ENCODE measurements at regions not wholly inside any gene's neighbourhood (a gene's known extent, or its start where the extent isn't known, plus 50 kb on each side); places are given as distances from the start of the nearest gene placed in this dataset.
"Not testable (repeated sequence)": the region's sequence is repeated elsewhere in the genome, so short reads cannot be mapped to it uniquely, and the experiment has no call there.

GRCh38 chr5:112522891-112523673, 104.0 kb upstream of the EPB41L4A start:
- H3K27me3 Mint-ChIP-seq, H3K9me3 Mint-ChIP-seq: not testable (repeated sequence)
- Mint-ChIP-seq H3K36me3 (peaks cover 14% of the 10 kb centered on the region), H3K4me1 (peaks cover 69 to 90% (median 75%) of the 10 kb centered on the region in 3 donors), H3K27ac (peak overlapping the region; percentile 89 to 94 (median 92)), H3K4me3 (peak overlapping the region; percentile 84 to 94 (median 88))

- peaks cover 12% of the 10 kb centered on the region for H3K36me3 Mint-ChIP-seq
- peaks cover 70 to 90% (median 78%) of the 10 kb centered on the region in 3 donors for H3K4me1 Mint-ChIP-seq
- peak overlapping the region; percentile 84 to 94 (median 88) for H3K4me3 Mint-ChIP-seq
- not testable (repeated sequence) for H3K27me3 Mint-ChIP-seq, H3K9me3 Mint-ChIP-seq
- H3K27ac Mint-ChIP-seq = peak overlapping the region; percentile 89 to 94 (median 92)
These were observed 104.7 kb upstream of the EPB41L4A start for GRCh38 chr5:112523674-112524263.

- H3K4me3 Mint-ChIP-seq = peak overlapping the region; percentile 84 to 94 (median 88)
These were observed 106.1 kb upstream of the EPB41L4A start for GRCh38 chr5:112525217-112525616.

GRCh38 chr5:112528928-112529327, 109.9 kb upstream of the EPB41L4A start:
- H3K4me1 Mint-ChIP-seq = peaks cover 66 to 89% (median 69%) of the 10 kb centered on the region in 3 donors
- no peak overlapping the region for H3K4me3 Mint-ChIP-seq
- H3K27me3 Mint-ChIP-seq = no peaks in the 10 kb centered on the region
- H3K36me3 Mint-ChIP-seq = peaks cover 12% of the 10 kb centered on the region
- H3K9me3 Mint-ChIP-seq = no peaks in the 10 kb centered on the region
- peak overlapping the region; percentile 61 to 85 (median 71) for H3K27ac Mint-ChIP-seq

More at GRCh38 chr5:112525217-112525616, 106.1 kb upstream of the EPB41L4A start:
- Mint-ChIP-seq H3K36me3 (peaks cover 12% of the 10 kb centered on the region), H3K9me3 (peaks cover 0 to 4% (median 2%) of the 10 kb centered on the region in 3 donors), H3K27ac (peak overlapping the region; percentile 17 to 92 (median 89)), H3K27me3 (no peaks in the 10 kb centered on the region), H3K4me1 (peaks cover 69 to 91% (median 75%) of the 10 kb centered on the region in 3 donors)

- H3K27ac Mint-ChIP-seq = peak overlapping the region; percentile 61 to 83 (median 77)
- peak overlapping the region in 2 of 4 donors; percentile 10 to 71 for H3K4me3 Mint-ChIP-seq
- H3K9me3 Mint-ChIP-seq = peaks cover 0 to 1% (median 0%) of the 10 kb centered on the region in 3 donors
- peaks cover 70 to 90% (median 70%) of the 10 kb centered on the region in 3 donors for H3K4me1 Mint-ChIP-seq
- H3K36me3 Mint-ChIP-seq = peaks cover 12% of the 10 kb centered on the region
- H3K27me3 Mint-ChIP-seq = no peaks in the 10 kb centered on the region
These were observed 110.4 kb upstream of the EPB41L4A start for GRCh38 chr5:112529525-112529924.

- no peaks in the 10 kb centered on the region for H3K27me3 Mint-ChIP-seq
- H3K4me1 Mint-ChIP-seq = peaks cover 58 to 74% (median 64%) of the 10 kb centered on the region in 3 donors
- peak overlapping the region; percentile 39 to 91 (median 84) for H3K4me3 Mint-ChIP-seq
- H3K9me3 Mint-ChIP-seq = peaks cover 0 to 3% (median 2%) of the 10 kb centered on the region in 3 donors
- H3K27ac Mint-ChIP-seq = peak overlapping the region; percentile 64 to 96 (median 93)
- H3K36me3 Mint-ChIP-seq = peaks cover 9% of the 10 kb centered on the region
These were observed 113.7 kb upstream of the EPB41L4A start for GRCh38 chr5:112532654-112533360.

GRCh38 chr5:112533362-112533761, 114.3 kb upstream of the EPB41L4A start:
- Mint-ChIP-seq H3K36me3 (peaks cover 8% of the 10 kb centered on the region), H3K4me1 (peaks cover 55 to 73% (median 61%) of the 10 kb centered on the region in 3 donors), H3K4me3 (peak overlapping the region; percentile 39 to 91 (median 84)), H3K27ac (peak overlapping the region; percentile 64 to 96 (median 93)), H3K9me3 (peaks cover 0 to 3% (median 2%) of the 10 kb centered on the region in 3 donors), H3K27me3 (no peaks in the 10 kb centered on the region)

GRCh38 chr5:112534067-112534583, 115.0 kb upstream of the EPB41L4A start:
- H3K4me1 Mint-ChIP-seq = peaks cover 54 to 68% (median 60%) of the 10 kb centered on the region in 3 donors

GRCh38 chr5:112534611-112535255, 115.7 kb upstream of the EPB41L4A start:
- H3K4me3 Mint-ChIP-seq = peak overlapping the region in 3 of 4 donors; percentile 36 to 87 (median 46)
- peaks cover 49 to 62% (median 55%) of the 10 kb centered on the region in 3 donors for H3K4me1 Mint-ChIP-seq
- peaks cover 0 to 3% (median 2%) of the 10 kb centered on the region in 3 donors for H3K9me3 Mint-ChIP-seq
- peaks cover 6% of the 10 kb centered on the region for H3K36me3 Mint-ChIP-seq
- H3K27ac Mint-ChIP-seq = peak overlapping the region; percentile 64 to 93 (median 82)
- H3K27me3 Mint-ChIP-seq = no peaks in the 10 kb centered on the region

More at GRCh38 chr5:112534067-112534583, 115.0 kb upstream of the EPB41L4A start:
- no peaks in the 10 kb centered on the region for H3K27me3 Mint-ChIP-seq
- H3K4me3 Mint-ChIP-seq = peak overlapping the region; percentile 36 to 87 (median 56)
- H3K9me3 Mint-ChIP-seq = peaks cover 0 to 3% (median 2%) of the 10 kb centered on the region in 3 donors
- peaks cover 6% of the 10 kb centered on the region for H3K36me3 Mint-ChIP-seq
- peak overlapping the region; percentile 64 to 93 (median 82) for H3K27ac Mint-ChIP-seq

- H3K27me3 Mint-ChIP-seq = no peaks in the 10 kb centered on the region
- H3K9me3 Mint-ChIP-seq = peaks cover 0 to 3% (median 2%) of the 10 kb centered on the region in 3 donors
- no peak overlapping the region for H3K27ac Mint-ChIP-seq
- H3K4me1 Mint-ChIP-seq = peaks cover 46 to 55% (median 49%) of the 10 kb centered on the region in 3 donors
- H3K4me3 Mint-ChIP-seq = peak overlapping the region in 1 of 4 donors; percentile 15
- H3K36me3 Mint-ChIP-seq = peaks cover 6% of the 10 kb centered on the region
These were observed 116.3 kb upstream of the EPB41L4A start for GRCh38 chr5:112535356-112535755.

- H3K4me3 Mint-ChIP-seq = not testable (repeated sequence)
These were observed 125.5 kb upstream of the EPB41L4A start for GRCh38 chr5:112544558-112544957.

GRCh38 chr5:112546946-112547592, 128.0 kb upstream of the EPB41L4A start:
- Mint-ChIP-seq H3K27ac (no peak overlapping the region), H3K9me3 (peaks cover 0 to 7% (median 0%) of the 10 kb centered on the region in 3 donors), H3K36me3 (peaks cover 2% of the 10 kb centered on the region), H3K4me3 (no peak overlapping the region), H3K27me3 (no peaks in the 10 kb centered on the region), H3K4me1 (peaks cover 24 to 30% (median 25%) of the 10 kb centered on the region in 3 donors)

More at GRCh38 chr5:112544558-112544957, 125.5 kb upstream of the EPB41L4A start:
- H3K27me3 Mint-ChIP-seq, H3K9me3 Mint-ChIP-seq, H3K36me3 Mint-ChIP-seq, H3K27ac Mint-ChIP-seq: not testable (repeated sequence)
- peaks cover 10 to 17% (median 16%) of the 10 kb centered on the region in 3 donors for H3K4me1 Mint-ChIP-seq

GRCh38 chr5:112548246-112548881, 129.3 kb upstream of the EPB41L4A start:
- Mint-ChIP-seq H3K9me3 (peaks cover 0 to 1% (median 0%) of the 10 kb centered on the region in 3 donors), H3K27me3 (no peaks in the 10 kb centered on the region), H3K4me3 (peak overlapping the region in 1 of 4 donors; percentile 53), H3K27ac (peak overlapping the region in 1 of 3 donors; percentile 48), H3K4me1 (peaks cover 24 to 30% (median 25%) of the 10 kb centered on the region in 3 donors), H3K36me3 (peaks cover 2% of the 10 kb centered on the region)
